ENCODE measurements at regions not wholly inside any gene's neighbourhood (a gene's known extent, or its start where the extent isn't known, plus 50 kb on each side); places are given as distances from the start of the nearest gene placed in this dataset.

- Histone ChIP-seq H3K4me1 (ENCODE audit: insufficient read depth, low read length) (no peaks in the 10 kb centered on the region), H3K9me3 (ENCODE audit: low read length) (no peaks in the 10 kb centered on the region), H3K9ac (ENCODE audit: low read length) (no peak overlapping the region), H3K27ac (ENCODE audit: low read depth, low read length) (no peak overlapping the region), H3K27me3 (ENCODE audit: control insufficient read depth in 1 of 2, insufficient read depth in 2 of 2, low read length in 2 of 2) (no peaks in the 10 kb centered on the region), H3K36me3 (ENCODE audit: insufficient read depth, low read length) (no peaks in the 10 kb centered on the region), H3K4me3 (ENCODE audit: low read depth in 1 of 2, low read length in 2 of 2) (no peak overlapping the region)
These were observed 294.8 kb upstream of the KIF2A start for GRCh38 chr5:62011089-62011664.

- Histone ChIP-seq H3K27me3 (ENCODE audit: control insufficient read depth in 1 of 2, insufficient read depth in 2 of 2, low read length in 2 of 2) (no peaks in the 10 kb centered on the region), H3K9ac (ENCODE audit: low read length) (no peak overlapping the region), H3K9me3 (ENCODE audit: low read length) (no peaks in the 10 kb centered on the region), H3K4me3 (ENCODE audit: low read depth in 1 of 2, low read length in 2 of 2) (no peak overlapping the region), H3K4me1 (ENCODE audit: insufficient read depth, low read length) (no peaks in the 10 kb centered on the region), H3K27ac (ENCODE audit: low read depth, low read length) (no peak overlapping the region), H3K36me3 (ENCODE audit: insufficient read depth, low read length) (no peaks in the 10 kb centered on the region)
These were observed 288.9 kb upstream of the KIF2A start for GRCh38 chr5:62017092-62017491.

DNA sequence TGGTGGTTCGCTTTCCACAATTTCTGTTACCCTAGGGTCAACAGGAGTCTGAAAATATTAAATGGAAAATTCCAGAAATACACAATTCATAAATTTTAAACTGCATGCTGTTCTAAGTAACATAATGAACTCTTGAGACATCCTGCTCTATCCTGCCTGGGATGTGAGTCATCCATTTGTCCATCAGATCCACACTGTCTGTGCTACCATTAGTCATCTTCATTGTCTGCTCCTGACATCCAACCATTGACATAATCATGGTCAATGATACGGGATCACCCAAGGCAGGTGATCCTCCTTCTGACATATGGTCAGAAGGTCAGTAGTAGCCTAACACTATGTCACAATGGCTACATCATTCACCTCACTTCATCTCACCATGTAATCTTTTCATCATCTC is 276.7 kb upstream of the KIF2A start:
- H3K9ac ChIP-seq (ENCODE audit: low read length) = no peak overlapping the region
- no peaks in the 10 kb centered on the region for H3K9me3 ChIP-seq (ENCODE audit: low read length)
- H3K27me3 ChIP-seq (ENCODE audit: control insufficient read depth in 1 of 2, insufficient read depth in 2 of 2, low read length in 2 of 2) = no peaks in the 10 kb centered on the region
- H3K4me3 ChIP-seq (ENCODE audit: low read depth in 1 of 2, low read length in 2 of 2) = no peak overlapping the region
- H3K36me3 ChIP-seq (ENCODE audit: insufficient read depth, low read length) = no peaks in the 10 kb centered on the region
- H3K27ac ChIP-seq (ENCODE audit: low read depth, low read length) = no peak overlapping the region
- no peaks in the 10 kb centered on the region for H3K4me1 ChIP-seq (ENCODE audit: insufficient read depth, low read length)

- H3K4me3 ChIP-seq (ENCODE audit: low read depth in 1 of 2, low read length in 2 of 2) = no peak overlapping the region
- no peaks in the 10 kb centered on the region for H3K4me1 ChIP-seq (ENCODE audit: insufficient read depth, low read length)
- no peaks in the 10 kb centered on the region for H3K9me3 ChIP-seq (ENCODE audit: low read length)
- H3K36me3 ChIP-seq (ENCODE audit: insufficient read depth, low read length) = no peaks in the 10 kb centered on the region
- no peak overlapping the region for H3K27ac ChIP-seq (ENCODE audit: low read depth, low read length)
- H3K27me3 ChIP-seq (ENCODE audit: control insufficient read depth in 1 of 2, insufficient read depth in 2 of 2, low read length in 2 of 2) = no peaks in the 10 kb centered on the region
- H3K9ac ChIP-seq (ENCODE audit: low read length) = no peak overlapping the region
These were observed 275.7 kb upstream of the KIF2A start for GRCh38 chr5:62030326-62030725.

GRCh38 chr5:62038024-62038423 is 268.0 kb upstream of the KIF2A start:
- Histone ChIP-seq H3K36me3 (ENCODE audit: insufficient read depth, low read length) (no peaks in the 10 kb centered on the region), H3K4me1 (ENCODE audit: insufficient read depth, low read length) (no peaks in the 10 kb centered on the region), H3K27me3 (ENCODE audit: control insufficient read depth in 1 of 2, insufficient read depth in 2 of 2, low read length in 2 of 2) (no peaks in the 10 kb centered on the region), H3K4me3 (ENCODE audit: low read depth in 1 of 2, low read length in 2 of 2) (no peak overlapping the region), H3K9ac (ENCODE audit: low read length) (no peak overlapping the region), H3K9me3 (ENCODE audit: low read length) (no peaks in the 10 kb centered on the region), H3K27ac (ENCODE audit: low read depth, low read length) (no peak overlapping the region)

DNA sequence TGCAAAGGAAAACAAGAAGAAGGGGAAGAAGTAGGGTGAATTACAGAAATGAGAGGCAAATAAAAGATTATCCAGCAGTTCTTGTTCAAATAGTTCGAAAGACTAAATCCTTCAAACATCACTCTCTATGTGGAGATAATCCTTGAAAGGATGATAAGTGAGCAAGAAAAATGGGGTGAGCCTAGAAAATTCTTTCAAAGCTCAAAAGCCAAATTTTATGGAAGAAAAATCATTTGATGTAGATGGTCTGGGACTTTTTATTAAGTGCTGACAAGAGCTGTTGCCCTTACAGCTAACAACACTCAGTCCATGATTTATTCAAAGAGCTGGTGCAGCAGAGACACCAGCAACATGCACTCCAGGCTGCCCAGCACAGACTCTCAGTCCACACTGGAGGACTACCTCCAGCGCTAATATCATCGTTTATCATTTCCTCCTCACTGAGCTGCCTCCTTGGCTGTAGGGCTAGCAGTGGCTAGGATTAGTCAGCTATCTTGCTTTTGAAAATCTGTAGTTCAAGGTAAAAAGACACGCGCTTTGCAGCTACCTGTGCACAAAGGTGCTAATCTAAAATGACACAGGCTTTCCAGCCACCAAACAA is 264.8 kb upstream of the KIF2A start:
- Histone ChIP-seq H3K9me3 (ENCODE audit: low read length) (no peaks in the 10 kb centered on the region), H3K36me3 (ENCODE audit: insufficient read depth, low read length) (no peaks in the 10 kb centered on the region)

GRCh38 chr5:62042007-62042406 is 264.0 kb upstream of the KIF2A start:
- Histone ChIP-seq H3K4me1 (ENCODE audit: insufficient read depth, low read length) (no peaks in the 10 kb centered on the region), H3K4me3 (ENCODE audit: low read depth in 1 of 2, low read length in 2 of 2) (no peak overlapping the region), H3K9me3 (ENCODE audit: low read length) (no peaks in the 10 kb centered on the region), H3K27ac (ENCODE audit: low read depth, low read length) (no peak overlapping the region), H3K9ac (ENCODE audit: low read length) (no peak overlapping the region), H3K27me3 (ENCODE audit: control insufficient read depth in 1 of 2, insufficient read depth in 2 of 2, low read length in 2 of 2) (no peaks in the 10 kb centered on the region), H3K36me3 (ENCODE audit: insufficient read depth, low read length) (no peaks in the 10 kb centered on the region)

More for the DNA sequence above, 264.8 kb upstream of the KIF2A start:
- Histone ChIP-seq H3K9ac (ENCODE audit: low read length) (no peak overlapping the region), H3K27me3 (ENCODE audit: control insufficient read depth in 1 of 2, insufficient read depth in 2 of 2, low read length in 2 of 2) (no peaks in the 10 kb centered on the region), H3K4me3 (ENCODE audit: low read depth in 1 of 2, low read length in 2 of 2) (no peak overlapping the region), H3K27ac (ENCODE audit: low read depth, low read length) (no peak overlapping the region), H3K4me1 (ENCODE audit: insufficient read depth, low read length) (no peaks in the 10 kb centered on the region)

DNA sequence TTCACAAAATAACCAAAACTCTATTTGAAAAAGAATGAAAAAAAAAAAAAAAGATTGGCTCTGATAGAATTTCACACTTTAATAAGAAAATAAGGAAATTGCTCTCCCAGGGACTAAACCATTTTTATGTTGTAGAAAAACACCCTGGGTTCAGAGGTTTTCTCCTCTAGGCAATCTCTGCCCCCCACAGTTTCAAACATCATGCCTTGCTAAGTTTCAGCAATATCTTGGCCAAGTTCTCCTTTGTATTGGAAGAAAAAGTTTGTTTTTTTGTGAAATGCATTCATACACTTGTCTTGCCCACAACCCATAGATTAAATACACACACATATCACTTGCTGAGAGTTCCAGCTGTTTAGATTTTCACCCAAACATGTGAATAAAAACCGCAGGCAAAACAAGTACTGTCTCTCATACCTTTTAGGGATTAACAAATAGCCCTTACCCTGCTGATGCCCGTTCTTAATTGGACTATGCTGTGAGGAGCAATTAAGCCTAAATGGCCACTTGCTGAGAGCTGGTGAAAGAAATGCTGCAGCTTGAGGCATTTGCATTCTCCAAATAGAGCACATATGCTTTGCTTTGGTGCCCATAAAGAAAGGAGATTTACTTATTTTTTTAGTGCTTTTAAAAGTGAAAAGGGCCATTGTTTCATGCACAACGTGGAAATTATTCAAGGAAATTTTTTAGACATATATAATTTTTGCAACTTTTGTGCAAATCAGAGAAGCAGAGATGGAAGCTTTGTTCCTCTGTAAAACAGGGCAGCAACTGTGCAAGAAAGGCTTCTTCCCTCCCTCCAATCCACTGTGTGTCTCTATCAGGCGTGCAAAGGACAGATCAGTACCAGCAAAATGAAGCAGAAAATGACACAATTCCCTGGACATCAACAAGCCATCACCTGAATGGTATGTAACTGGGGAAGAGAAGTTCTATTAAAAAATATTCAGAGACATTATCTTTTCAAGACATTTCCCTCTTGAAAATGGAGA is 262.4 kb upstream of the KIF2A start:
- no peaks in the 10 kb centered on the region for H3K9me3 ChIP-seq (ENCODE audit: low read length)
- H3K9ac ChIP-seq (ENCODE audit: low read length) = no peak overlapping the region
- H3K4me1 ChIP-seq (ENCODE audit: insufficient read depth, low read length) = no peaks in the 10 kb centered on the region
- H3K36me3 ChIP-seq (ENCODE audit: insufficient read depth, low read length) = no peaks in the 10 kb centered on the region
- no peak overlapping the region for H3K4me3 ChIP-seq (ENCODE audit: low read depth in 1 of 2, low read length in 2 of 2)
- no peak overlapping the region for H3K27ac ChIP-seq (ENCODE audit: low read depth, low read length)
- H3K27me3 ChIP-seq (ENCODE audit: control insufficient read depth in 1 of 2, insufficient read depth in 2 of 2, low read length in 2 of 2) = no peaks in the 10 kb centered on the region

GRCh38 chr5:62044989-62045388 is 261.0 kb upstream of the KIF2A start:
- Histone ChIP-seq H3K9ac (ENCODE audit: low read length) (no peak overlapping the region), H3K27me3 (ENCODE audit: control insufficient read depth in 1 of 2, insufficient read depth in 2 of 2, low read length in 2 of 2) (no peaks in the 10 kb centered on the region), H3K4me1 (ENCODE audit: insufficient read depth, low read length) (no peaks in the 10 kb centered on the region), H3K36me3 (ENCODE audit: insufficient read depth, low read length) (no peaks in the 10 kb centered on the region), H3K9me3 (ENCODE audit: low read length) (no peaks in the 10 kb centered on the region), H3K4me3 (ENCODE audit: low read depth in 1 of 2, low read length in 2 of 2) (no peak overlapping the region), H3K27ac (ENCODE audit: low read depth, low read length) (no peak overlapping the region)

DNA sequence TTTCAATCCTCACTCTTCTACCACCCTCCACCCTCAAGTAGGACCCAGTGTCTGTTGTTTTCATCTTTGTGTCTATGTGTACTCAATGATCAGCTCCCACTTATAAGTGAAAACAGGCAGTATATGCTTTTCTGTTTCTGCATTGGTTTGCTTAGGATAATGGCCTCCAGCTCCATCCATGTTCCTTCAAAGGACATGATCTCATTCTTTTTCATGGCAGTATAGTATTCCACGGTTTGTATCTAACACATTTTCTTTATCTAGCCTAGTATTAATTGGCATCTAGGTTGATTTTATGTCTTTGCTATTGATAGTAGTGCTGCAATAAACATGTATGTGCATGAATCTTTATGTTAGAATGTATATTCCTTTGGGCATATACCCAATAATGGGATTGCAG is 259.8 kb upstream of the KIF2A start:
- H3K4me3 ChIP-seq (ENCODE audit: low read depth in 1 of 2, low read length in 2 of 2) = no peak overlapping the region

DNA sequence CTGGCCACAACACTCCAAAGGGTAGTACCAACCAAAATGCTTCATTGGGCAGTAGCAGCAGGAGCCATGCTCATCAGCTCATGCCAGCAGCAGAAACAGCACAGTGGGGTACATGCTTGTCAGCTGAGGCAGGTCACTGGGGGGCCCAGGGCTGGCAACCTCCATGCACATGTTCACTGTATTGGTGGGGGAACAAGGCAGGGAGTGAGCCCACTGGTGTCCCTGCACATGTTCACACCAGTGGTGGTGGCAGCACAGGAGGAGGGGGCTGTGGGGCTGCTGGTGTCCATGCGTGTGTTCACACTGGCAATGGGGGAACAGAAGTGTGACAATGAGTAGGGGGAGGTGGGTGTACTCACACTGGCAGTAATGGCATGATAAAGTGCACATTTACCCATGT is 254.3 kb upstream of the KIF2A start:
- no peaks in the 10 kb centered on the region for H3K27me3 ChIP-seq (ENCODE audit: control insufficient read depth in 1 of 2, insufficient read depth in 2 of 2, low read length in 2 of 2)
- no peaks in the 10 kb centered on the region for H3K36me3 ChIP-seq (ENCODE audit: insufficient read depth, low read length)
- no peaks in the 10 kb centered on the region for H3K4me1 ChIP-seq (ENCODE audit: insufficient read depth, low read length)
- H3K27ac ChIP-seq (ENCODE audit: low read depth, low read length) = no peak overlapping the region
- H3K9me3 ChIP-seq (ENCODE audit: low read length) = no peaks in the 10 kb centered on the region
- no peak overlapping the region for H3K9ac ChIP-seq (ENCODE audit: low read length)
- H3K4me3 ChIP-seq (ENCODE audit: low read depth in 1 of 2, low read length in 2 of 2) = no peak overlapping the region

More for the DNA sequence above, 259.8 kb upstream of the KIF2A start:
- no peaks in the 10 kb centered on the region for H3K27me3 ChIP-seq (ENCODE audit: control insufficient read depth in 1 of 2, insufficient read depth in 2 of 2, low read length in 2 of 2)
- H3K9ac ChIP-seq (ENCODE audit: low read length) = no peak overlapping the region
- H3K9me3 ChIP-seq (ENCODE audit: low read length) = no peaks in the 10 kb centered on the region
- H3K27ac ChIP-seq (ENCODE audit: low read depth, low read length) = no peak overlapping the region
- no peaks in the 10 kb centered on the region for H3K4me1 ChIP-seq (ENCODE audit: insufficient read depth, low read length)
- no peaks in the 10 kb centered on the region for H3K36me3 ChIP-seq (ENCODE audit: insufficient read depth, low read length)

Measured in muscle layer of colon (tissue), 2 donors.